ENCODE measurements at regions not wholly inside any gene's neighbourhood (a gene's known extent, or its start where the extent isn't known, plus 50 kb on each side); places are given as distances from the start of the nearest gene placed in this dataset.

GRCh38 chr17:68777243-68777855 is 176.2 kb upstream of the FAM20A start:
- TF ChIP-seq POLR2A (IDR thresholded peaks at IDR 0.05) (no peak), CTCF (IDR thresholded peaks at IDR 0.05) (peak in 5 of 6 experiments; percentile 58 to 81 (median 76))
